K562 (cell line): ENCODE measurements at regions not wholly inside any gene's neighbourhood (a gene's known extent, or its start where the extent isn't known, plus 50 kb on each side); places are given as distances from the start of the nearest gene placed in this dataset.

ENCODE experiments used
- ATAC-seq: fragments of 200-7000 bp; cut with Tn5 transposase; 3 replicates; pipeline ENCODE4 v1.9.1; 2020; ENCODE audit warnings: moderate library complexity
- BruUV-seq: library from RNA; stranded (reverse); fragments of 400-500 nt; replicated peaks from 2 replicates; lab custom pipeline; 2021; lab: Mats Ljungman, UMichigan
- CTCF ChIA-PET: fragments of 300-600 bp; formaldehyde crosslinking; extraction: SDS; loops from one replicate; lab custom pipeline; 2021; ENCODE audit warnings: low intra/inter-chr PET ratio; lab: Yijun Ruan, JAX
- POLR2A ChIA-PET: fragments of 300-600, 350-650 bp; sonication (Branson Sonifier 250); formaldehyde crosslinking; extraction: SDS; loops from one replicate; lab custom pipeline; 2021; ENCODE audit warnings: antibody characterized with exemption, inconsistent platforms; lab: Yijun Ruan, JAX
- DNase-seq, 4 experiments: peaks; one replicate each; pipeline versions ENCODE4 v3.0.0 to v3.0.0-alpha.2; 2011 to 2018; ENCODE audit warnings: low spot score in 3 of 4, mixed read lengths in 3 of 4; ENCODE audit errors: extremely low read depth in 1 of 4
- FAIRE-seq: peaks from 2 replicates; lab custom pipeline; 2011; peaks lifted over from hg19 to GRCh38; lab: Jason Lieb, UNC
- H2AFZ ChIP-seq: 2 replicates; pipeline ENCODE4 v1.6.0; 2011; ENCODE audit warnings: low read depth, low read length, control low read depth, inconsistent platforms
- H3K27ac ChIP-seq: fragments of 200-600 bp; 3 replicates; pipeline ENCODE4 v1.8.0; 2011; ENCODE audit warnings: low read depth, mild to moderate bottlenecking, control low read depth, inconsistent platforms, low read length, moderate library complexity, mixed read lengths; ENCODE audit errors: extremely low read depth
- H3K27me3 ChIP-seq, 2 experiments: fragments of 300-600 bp in 1 of 2; 2 replicates in 1 of 2; 3 replicates in 1 of 2; pipeline versions ENCODE4 v1.6.0 to v1.8.0; 2011; ENCODE audit warnings: inconsistent platforms in 2 of 2, low read length in 2 of 2, mild to moderate bottlenecking in 1 of 2, mixed read lengths in 1 of 2, moderate library complexity in 1 of 2; ENCODE audit not compliant: control insufficient read depth in 2 of 2, insufficient read depth in 2 of 2
- H3K36me3 ChIP-seq: fragments of 300-600 bp; 3 replicates; pipeline ENCODE4 v1.8.0; 2011; ENCODE audit warnings: mild to moderate bottlenecking, low read length, inconsistent platforms; ENCODE audit not compliant: control insufficient read depth, insufficient read depth
- H3K4me1 ChIP-seq, 2 experiments: fragments of 200-600 bp in 1 of 2; replicated peaks in 1 of 2; 2 replicates in 1 of 2; 3 replicates in 1 of 2; pipeline versions ENCODE4 v1.5.1 to v1.8.0; 2011; ENCODE audit warnings: inconsistent platforms in 2 of 2, low read length in 2 of 2, mild to moderate bottlenecking in 1 of 2, mixed read lengths in 1 of 2, moderate library complexity in 1 of 2; ENCODE audit not compliant: control insufficient read depth in 2 of 2, insufficient read depth in 2 of 2
- H3K4me2 ChIP-seq: 2 replicates; pipeline ENCODE4 v1.6.1; 2011; ENCODE audit warnings: low read length, control low read depth, inconsistent platforms, mixed read lengths; ENCODE audit not compliant: insufficient read depth
- H3K4me3 ChIP-seq: fragments of 200-600 bp; sonication (generic), shearing (Covaris generic); 2 replicates; pipeline ENCODE4 v1.5.1; 2016; ENCODE audit warnings: control low read depth, inconsistent platforms
- H3K79me2 ChIP-seq: fragments of 200-600 bp; 3 replicates; pipeline ENCODE4 v1.8.0; 2011; ENCODE audit warnings: low read length, inconsistent platforms; ENCODE audit not compliant: control insufficient read depth, insufficient read depth
- H3K9ac ChIP-seq, 2 experiments: 2 replicates each; pipeline versions ENCODE4 v1.6.0 to v1.6.1; 2011; ENCODE audit warnings: low read depth in 2 of 2, low read length in 2 of 2, control low read depth in 1 of 2, inconsistent platforms in 1 of 2, mild to moderate bottlenecking in 1 of 2, mixed read lengths in 1 of 2; ENCODE audit not compliant: insufficient read depth in 1 of 2
- H3K9me1 ChIP-seq: one replicate; pipeline ENCODE4 v1.6.0; 2011; ENCODE audit warnings: inconsistent platforms, mild to moderate bottlenecking, low read length, moderate library complexity; ENCODE audit not compliant: control insufficient read depth, insufficient read depth
- H3K9me3 ChIP-seq: replicated peaks from 2 replicates; pipeline ENCODE4 v1.5.1; 2011; ENCODE audit warnings: low read depth, low read length, inconsistent platforms; ENCODE audit not compliant: control insufficient read depth, insufficient read depth
- H4K20me1 ChIP-seq: replicated peaks from 2 replicates; pipeline ENCODE4 v1.6.1; 2011; ENCODE audit warnings: low read length, inconsistent platforms, mixed read lengths; ENCODE audit not compliant: control insufficient read depth, insufficient read depth
- ESRRA ChIP-seq: fragments of 450-650 bp; IDR thresholded peaks from 2 replicates; pipeline ENCODE4 v1.6.1; 2014; ENCODE audit warnings: low read depth, mild to moderate bottlenecking, moderate library complexity, borderline replicate concordance
- ETS2 ChIP-seq: IDR thresholded peaks from 2 replicates; pipeline ENCODE4 v1.6.1; 2016; ENCODE audit warnings: borderline replicate concordance, missing genetic modification characterization, mild to moderate bottlenecking, moderate library complexity, missing compliant biosample characterization; ENCODE audit not compliant: poor library complexity, severe bottlenecking
- EZH2 ChIP-seq: IDR thresholded peaks from 2 replicates; pipeline ENCODE4 v1.6.1; 2012; ENCODE audit warnings: low read depth, mild to moderate bottlenecking, inconsistent platforms, low read length, borderline replicate concordance
- FOXK2 ChIP-seq, 2 experiments: fragments of 450-650 bp; IDR thresholded peaks in 1 of 2; conservative IDR thresholded peaks in 1 of 2; 2 replicates each; pipeline ENCODE4 v1.6.1; 2016; ENCODE audit warnings: low read depth in 2 of 2, mild to moderate bottlenecking in 1 of 2
- KLF1 ChIP-seq: fragments of 450-650 bp; IDR thresholded peaks from 2 replicates; pipeline ENCODE4 v1.6.1; 2016; ENCODE audit warnings: missing genetic modification characterization, missing compliant biosample characterization
- MYNN ChIP-seq, 2 experiments: sonication (generic); formaldehyde crosslinking in 1 of 2; IDR thresholded peaks; 2 replicates each; pipeline versions ENCODE4 v1.5.0 to v1.6.1; 2016 to 2020; ENCODE audit warnings: antibody characterized with exemption in 1 of 2, missing genetic modification reagents in 1 of 2
- POLR3G ChIP-seq: IDR thresholded peaks from 2 replicates; pipeline ENCODE4 v1.6.1; 2011; ENCODE audit not compliant: insufficient read length, insufficient replicate concordance; ENCODE audit errors: extremely low read depth
- SNRNP70 ChIP-seq: fragments of 200-400 bp; formaldehyde crosslinking; optimal IDR thresholded peaks from 2 replicates; pipeline ENCODE3; 2017; ENCODE audit warnings: low read depth, low read length
- ZFP91 ChIP-seq: sonication (generic); formaldehyde crosslinking; IDR thresholded peaks from 2 replicates; pipeline ENCODE4 v1.8.0; 2022; ENCODE audit warnings: mild to moderate bottlenecking, missing genetic modification reagents
- ZNF507 ChIP-seq: conservative IDR thresholded peaks from 2 replicates; pipeline ENCODE4 v1.6.1; 2017; ENCODE audit warnings: missing genetic modification characterization, missing compliant biosample characterization
- ZNF655 ChIP-seq: fragments of 250-450 bp; sonication (Bioruptor Pico); IDR thresholded peaks from 2 replicates; pipeline ENCODE4 v1.5.0; 2021
- WGBS: fragments of 100-300 bp; shearing (Covaris generic); methylation state at CpG from one replicate; pipeline ENCODE4 v1.1.6; 2016; ENCODE audit warnings: low coverage, mixed read lengths; ENCODE audit not compliant: insufficient coverage; ENCODE audit errors: missing lambda C conversion rate; 5-methylcytosine and 5-hydroxymethylcytosine counted together
- in situ Hi-C: fragments of 300-500 bp; cut with MboI; formaldehyde crosslinking; loops from 4 replicates; pipeline ENCODE4 v1.15.0; 2018; ENCODE audit warnings: inconsistent platforms, mixed read lengths
- intact Hi-C: fragments of 100-400 bp; cut with micrococcal nuclease; formaldehyde crosslinking; loops from 2 replicates; pipeline ENCODE4 v1.14.2; 2022

GRCh38 chr9:90966031-90966290 lies 164.3 kb downstream of the SYK start:
- H3K4me3 ChIP-seq, result no peak overlapping the region
- no peaks in the 10 kb centered on the region for H3K9me1 ChIP-seq
- DNase-seq (no peak), ATAC-seq (no peak), FAIRE-seq (no peak)
- no peak overlapping the region for H3K9ac ChIP-seq
- no peaks in the 10 kb centered on the region for H3K36me3 ChIP-seq
- H3K27me3 ChIP-seq, result peaks cover 4 to 43% of the 10 kb centered on the region in 2 experiments; a peak in 4 of 5 replicates
- H2AFZ ChIP-seq, result no peak overlapping the region
- CTCF ChIA-PET, result no interaction called here
- no peak overlapping the region for H3K27ac ChIP-seq
- H4K20me1 ChIP-seq, result no peaks in the 10 kb centered on the region
- in situ Hi-C loops (no loop called here), intact Hi-C loops (no loop called here)
- no peaks in the 10 kb centered on the region; a peak in 1 of 5 replicates for H3K4me1 ChIP-seq
- TF ChIP-seq ZNF507 (tag), result no peak
- no peak for TF ChIP-seq POLR3G
- no peak for TF ChIP-seq ESRRA
- BruUV-seq, result no TSS peak
- no peaks in the 10 kb centered on the region for H3K9me3 ChIP-seq
- no peak overlapping the region for H3K4me2 ChIP-seq
- POLR2A ChIA-PET, result no interaction called here
- 8% methylated on average over 2 of the region's 2 CpGs for WGBS
- H3K79me2 ChIP-seq, result no peaks in the 10 kb centered on the region

- BruUV-seq, result no TSS peak
- intact Hi-C loops (no loop called here), in situ Hi-C loops (no loop called here)
- ATAC-seq (no peak), FAIRE-seq (no peak), DNase-seq (no peak)
- Histone ChIP-seq H3K36me3 (no peaks in the 10 kb centered on the region), H2AFZ (no peak overlapping the region), H4K20me1 (no peaks in the 10 kb centered on the region), H3K4me2 (no peak overlapping the region), H3K4me3 (no peak overlapping the region), H3K9ac (no peak overlapping the region), H3K9me3 (no peaks in the 10 kb centered on the region), H3K27me3 (peaks cover 4 to 45% of the 10 kb centered on the region in 2 experiments; a peak in 4 of 5 replicates), H3K79me2 (no peaks in the 10 kb centered on the region), H3K27ac (no peak overlapping the region), H3K4me1 (no peaks in the 10 kb centered on the region; a peak in 1 of 5 replicates), H3K9me1 (no peaks in the 10 kb centered on the region)
- under 1% methylated on average over 18 of the region's 19 CpGs for WGBS
- CTCF ChIA-PET, result no interaction called here
- POLR2A ChIA-PET, result no interaction called here
- TF ChIP-seq SNRNP70 (no peak), EZH2 (no peak), KLF1 (no peak), ZFP91 (CRISPR knock-in tag) (no peak), ZNF655 (no peak), FOXK2 (conservative IDR thresholded peaks at IDR 0.05 in 1 of 2, IDR thresholded peaks at IDR 0.05 in 1 of 2; ENCODE audit: low read depth in 2 of 2) (no peak), MYNN (IDR thresholded peaks at IDR 0.05) (no peak), MYNN (CRISPR knock-in tag; IDR thresholded peaks at IDR 0.05) (no peak), ETS2 (tag) (no peak)
Observed at GRCh38 chr9:90966480-90967144, 165.0 kb downstream of the SYK start.
